ENCODE measurements at regions not wholly inside any gene's neighbourhood (a gene's known extent, or its start where the extent isn't known, plus 50 kb on each side); places are given as distances from the start of the nearest gene placed in this dataset.

- TF ChIP-seq CTCF (IDR thresholded peaks at IDR 0.05) (no peak), POLR2AphosphoS5 (IDR thresholded peaks at IDR 0.05) (no peak)
Measured at GRCh38 chr1:5142389-5142788, 488.0 kb downstream of the AJAP1 start.
